Muscle layer of duodenum (tissue), 2 donors: ENCODE measurements at regions not wholly inside any gene's neighbourhood (a gene's known extent, or its start where the extent isn't known, plus 50 kb on each side); places are given as distances from the start of the nearest gene placed in this dataset.
"Not testable (repeated sequence)": the region's sequence is repeated elsewhere in the genome, so short reads cannot be mapped to it uniquely, and the experiment has no call there.

Experiments
- H3K27ac ChIP-seq: one replicate; pipeline ENCODE4 v1.7.0; 2013; ENCODE audit warnings: mild to moderate bottlenecking, low read length
- H3K27me3 ChIP-seq: one replicate; pipeline ENCODE4 v1.7.0; 2013; ENCODE audit warnings: low read depth, mild to moderate bottlenecking, control low read depth, low read length
- H3K36me3 ChIP-seq, 2 donors: one replicate each; pipeline ENCODE4 v1.7.0; 2013; ENCODE audit warnings: low read length in 2 of 2, control low read depth in 1 of 2, mild to moderate bottlenecking in 1 of 2; ENCODE audit not compliant: insufficient read depth in 2 of 2, control insufficient read depth in 1 of 2
- H3K4me1 ChIP-seq, 2 donors: one replicate each; pipeline ENCODE4 v1.7.0; 2013; ENCODE audit warnings: low read length in 2 of 2, mild to moderate bottlenecking in 2 of 2, control low read depth in 1 of 2, moderate library complexity in 1 of 2; ENCODE audit not compliant: insufficient read depth in 2 of 2, control insufficient read depth in 1 of 2
- H3K4me3 ChIP-seq, 2 donors: one replicate each; pipeline ENCODE4 v1.7.0; 2013; ENCODE audit warnings: low read length in 2 of 2, low read depth in 1 of 2, mild to moderate bottlenecking in 1 of 2
- H3K9me3 ChIP-seq, 2 donors: one replicate each; pipeline ENCODE4 v1.7.0; 2013; ENCODE audit warnings: low read length in 2 of 2, control low read depth in 1 of 2, mild to moderate bottlenecking in 1 of 2; ENCODE audit not compliant: control insufficient read depth in 1 of 2
- donor health status: healthy.

- H3K27ac ChIP-seq = no peak overlapping the region
- H3K4me1 ChIP-seq = no peaks in the 10 kb centered on the region
- H3K4me3 ChIP-seq = no peak overlapping the region
- no peaks in the 10 kb centered on the region for H3K9me3 ChIP-seq
- no peaks in the 10 kb centered on the region for H3K36me3 ChIP-seq
- no peaks in the 10 kb centered on the region for H3K27me3 ChIP-seq
These were observed 663.2 kb upstream of the RGS18 start for GRCh38 chr1:191495040-191495439.

GRCh38 chr1:191498318-191498717 is 659.9 kb upstream of the RGS18 start:
- no peaks in the 10 kb centered on the region for H3K9me3 ChIP-seq
- H3K27ac ChIP-seq = no peak overlapping the region
- no peak overlapping the region for H3K4me3 ChIP-seq
- no peaks in the 10 kb centered on the region for H3K36me3 ChIP-seq
- no peaks in the 10 kb centered on the region for H3K27me3 ChIP-seq
- H3K4me1 ChIP-seq = no peaks in the 10 kb centered on the region

- no peak overlapping the region for H3K4me3 ChIP-seq
- no peak overlapping the region for H3K27ac ChIP-seq
- H3K27me3 ChIP-seq = no peaks in the 10 kb centered on the region
- no peaks in the 10 kb centered on the region for H3K9me3 ChIP-seq
- no peaks in the 10 kb centered on the region for H3K36me3 ChIP-seq
- H3K4me1 ChIP-seq = no peaks in the 10 kb centered on the region
These were observed 659.4 kb upstream of the RGS18 start for GRCh38 chr1:191498825-191499224.

GRCh38 chr1:191504999-191505398 is 653.3 kb upstream of the RGS18 start:
- no peaks in the 10 kb centered on the region for H3K9me3 ChIP-seq
- H3K4me1 ChIP-seq = no peaks in the 10 kb centered on the region
- H3K36me3 ChIP-seq = no peaks in the 10 kb centered on the region
- H3K4me3 ChIP-seq = no peak overlapping the region
- no peaks in the 10 kb centered on the region for H3K27me3 ChIP-seq
- H3K27ac ChIP-seq = no peak overlapping the region

- no peaks in the 10 kb centered on the region for H3K27me3 ChIP-seq
- no peak overlapping the region for H3K4me3 ChIP-seq
- H3K36me3 ChIP-seq = no peaks in the 10 kb centered on the region
- no peaks in the 10 kb centered on the region for H3K9me3 ChIP-seq
- H3K27ac ChIP-seq = no peak overlapping the region
- H3K4me1 ChIP-seq = no peaks in the 10 kb centered on the region
These were observed 650.0 kb upstream of the RGS18 start for GRCh38 chr1:191508239-191508638.

GRCh38 chr1:191511480-191511879 is 646.8 kb upstream of the RGS18 start:
- not testable (repeated sequence) for H3K27me3 ChIP-seq, H3K4me3 ChIP-seq, H3K4me1 ChIP-seq, H3K27ac ChIP-seq, H3K9me3 ChIP-seq, H3K36me3 ChIP-seq

GRCh38 chr1:191517826-191518225 is 640.4 kb upstream of the RGS18 start:
- H3K4me3 ChIP-seq = no peak overlapping the region
- no peaks in the 10 kb centered on the region for H3K4me1 ChIP-seq
- H3K9me3 ChIP-seq = no peaks in the 10 kb centered on the region
- no peaks in the 10 kb centered on the region for H3K36me3 ChIP-seq
- H3K27ac ChIP-seq = no peak overlapping the region
- no peaks in the 10 kb centered on the region for H3K27me3 ChIP-seq

GRCh38 chr1:191519519-191519918 is 638.7 kb upstream of the RGS18 start:
- no peaks in the 10 kb centered on the region for H3K4me1 ChIP-seq
- no peaks in the 10 kb centered on the region for H3K36me3 ChIP-seq
- no peak overlapping the region for H3K4me3 ChIP-seq
- no peaks in the 10 kb centered on the region for H3K27me3 ChIP-seq
- no peaks in the 10 kb centered on the region for H3K9me3 ChIP-seq
- no peak overlapping the region for H3K27ac ChIP-seq

GRCh38 chr1:191520345-191520744 is 637.9 kb upstream of the RGS18 start:
- H3K27me3 ChIP-seq = no peaks in the 10 kb centered on the region
- H3K36me3 ChIP-seq = no peaks in the 10 kb centered on the region
- H3K4me1 ChIP-seq = no peaks in the 10 kb centered on the region
- H3K27ac ChIP-seq = no peak overlapping the region
- H3K4me3 ChIP-seq = no peak overlapping the region
- H3K9me3 ChIP-seq = no peaks in the 10 kb centered on the region

- H3K36me3 ChIP-seq, H3K4me3 ChIP-seq, H3K4me1 ChIP-seq, H3K27me3 ChIP-seq, H3K27ac ChIP-seq, H3K9me3 ChIP-seq: not testable (repeated sequence)
These were observed 632.3 kb upstream of the RGS18 start for GRCh38 chr1:191525944-191526343.

GRCh38 chr1:191528275-191528674 is 630.0 kb upstream of the RGS18 start:
- Histone ChIP-seq H3K27me3 (no peaks in the 10 kb centered on the region), H3K27ac (no peak overlapping the region), H3K9me3 (no peaks in the 10 kb centered on the region), H3K4me1 (no peaks in the 10 kb centered on the region), H3K4me3 (no peak overlapping the region), H3K36me3 (no peaks in the 10 kb centered on the region)

GRCh38 chr1:191530928-191531327 is 627.3 kb upstream of the RGS18 start:
- H3K36me3 ChIP-seq = no peaks in the 10 kb centered on the region
- H3K27me3 ChIP-seq = no peaks in the 10 kb centered on the region
- H3K9me3 ChIP-seq = no peaks in the 10 kb centered on the region
- H3K4me3 ChIP-seq = no peak overlapping the region
- H3K4me1 ChIP-seq = no peaks in the 10 kb centered on the region
- no peak overlapping the region for H3K27ac ChIP-seq
